Smooth muscle cell (in vitro differentiated cells): ENCODE measurements at regions not wholly inside any gene's neighbourhood (a gene's known extent, or its start where the extent isn't known, plus 50 kb on each side); places are given as distances from the start of the nearest gene placed in this dataset.

Experiments
- DNase-seq: peaks from one replicate; lab custom pipeline; 2025; ENCODE audit not compliant: unreplicated experiment; lab: John Stamatoyannopoulos, UW
- H2AFZ ChIP-seq: fragments of 200-600 bp; sonication (generic); 2 replicates; pipeline ENCODE4 v1.6.0; 2016; ENCODE audit warnings: antibody characterized with exemption, low read depth, mild to moderate bottlenecking
- H3F3A ChIP-seq: fragments of 200-600 bp; sonication (generic); 2 replicates; pipeline ENCODE4 v1.6.0; 2017; ENCODE audit warnings: antibody characterized with exemption, low read depth
- H3K27ac ChIP-seq: fragments of 200-600 bp; sonication (generic); 2 replicates; pipeline ENCODE4 v1.5.1; 2016; ENCODE audit warnings: low read depth, mild to moderate bottlenecking
- H3K27me3 ChIP-seq: fragments of 200-600 bp; sonication (generic); 2 replicates; pipeline ENCODE4 v1.6.1; 2016; ENCODE audit warnings: low read depth, mild to moderate bottlenecking
- H3K36me3 ChIP-seq: fragments of 200-600 bp; sonication (generic); 2 replicates; pipeline ENCODE4 v1.5.1; 2016; ENCODE audit warnings: low read depth
- H3K4me1 ChIP-seq: fragments of 200-600 bp; sonication (generic); 2 replicates; pipeline ENCODE4 v1.5.1; 2016; ENCODE audit warnings: low read depth
- H3K4me2 ChIP-seq: fragments of 200-600 bp; sonication (generic); 2 replicates; pipeline ENCODE4 v1.6.0; 2016; ENCODE audit warnings: mild to moderate bottlenecking
- H3K4me3 ChIP-seq: fragments of 200-600 bp; sonication (generic); 2 replicates; pipeline ENCODE4 v1.5.1; 2016; ENCODE audit warnings: mild to moderate bottlenecking
- H3K79me2 ChIP-seq: fragments of 200-600 bp; sonication (generic); 2 replicates; pipeline ENCODE4 v1.6.0; 2016; ENCODE audit warnings: low read depth, mild to moderate bottlenecking
- H3K9ac ChIP-seq: fragments of 200-600 bp; sonication (generic); 2 replicates; pipeline ENCODE4 v1.6.0; 2016; ENCODE audit warnings: low read depth
- H3K9me3 ChIP-seq: fragments of 200-600 bp; sonication (generic); replicated peaks from 2 replicates; pipeline ENCODE4 v1.5.1; 2016; ENCODE audit warnings: low read depth
- H4K20me1 ChIP-seq: fragments of 200-600 bp; sonication (generic); 2 replicates; pipeline ENCODE4 v1.6.0; 2016; ENCODE audit warnings: low read depth
- WGBS: methylation state at CpG from one replicate; pipeline ENCODE4 v1.1.7; 2016; ENCODE audit warnings: low lambda C conversion rate; 5-methylcytosine and 5-hydroxymethylcytosine counted together
- TF ChIP-seq, protein P1 (sequence below): fragments of 200-600 bp; sonication (generic); IDR thresholded peaks from 2 replicates; pipeline ENCODE4 v1.5.1; 2017; ENCODE audit warnings: borderline replicate concordance, mild to moderate bottlenecking, antibody characterized with exemption; ENCODE audit not compliant: insufficient read depth, poor library complexity, severe bottlenecking

DNA sequence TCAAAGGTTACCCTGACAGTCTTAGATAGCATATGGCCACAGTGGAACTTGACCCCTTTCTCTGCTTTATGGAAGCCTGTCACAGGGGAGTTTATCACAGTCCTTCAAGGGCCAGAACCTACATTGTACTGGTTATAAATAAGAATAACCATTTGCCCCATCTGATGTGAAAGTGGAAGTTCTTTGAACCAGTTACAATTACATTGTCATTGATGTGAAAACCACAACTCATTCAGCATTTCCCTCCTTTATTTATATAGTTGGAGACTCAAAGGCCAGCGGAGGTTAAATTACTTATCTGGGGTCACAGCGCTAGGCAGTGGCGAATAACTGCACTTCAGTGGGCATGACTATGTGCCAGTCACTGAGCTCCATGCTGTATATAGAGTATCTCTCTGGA is 60.5 kb upstream of the TBC1D5 start:
- Histone ChIP-seq H3F3A (no peaks in the 10 kb centered on the region), H3K79me2 (no peaks in the 10 kb centered on the region), H3K27ac (no peak overlapping the region), H3K9ac (no peak overlapping the region), H3K4me1 (no peaks in the 10 kb centered on the region), H3K4me2 (no peak overlapping the region), H3K27me3 (no peaks in the 10 kb centered on the region), H2AFZ (no peak overlapping the region), H3K36me3 (no peaks in the 10 kb centered on the region), H3K4me3 (no peak overlapping the region), H3K9me3 (no peaks in the 10 kb centered on the region), H4K20me1 (no peaks in the 10 kb centered on the region)
- 83% methylated on average over 3 of the region's 3 CpGs for WGBS
- no peak for DNase-seq
- TF ChIP-seq, protein P1, sequence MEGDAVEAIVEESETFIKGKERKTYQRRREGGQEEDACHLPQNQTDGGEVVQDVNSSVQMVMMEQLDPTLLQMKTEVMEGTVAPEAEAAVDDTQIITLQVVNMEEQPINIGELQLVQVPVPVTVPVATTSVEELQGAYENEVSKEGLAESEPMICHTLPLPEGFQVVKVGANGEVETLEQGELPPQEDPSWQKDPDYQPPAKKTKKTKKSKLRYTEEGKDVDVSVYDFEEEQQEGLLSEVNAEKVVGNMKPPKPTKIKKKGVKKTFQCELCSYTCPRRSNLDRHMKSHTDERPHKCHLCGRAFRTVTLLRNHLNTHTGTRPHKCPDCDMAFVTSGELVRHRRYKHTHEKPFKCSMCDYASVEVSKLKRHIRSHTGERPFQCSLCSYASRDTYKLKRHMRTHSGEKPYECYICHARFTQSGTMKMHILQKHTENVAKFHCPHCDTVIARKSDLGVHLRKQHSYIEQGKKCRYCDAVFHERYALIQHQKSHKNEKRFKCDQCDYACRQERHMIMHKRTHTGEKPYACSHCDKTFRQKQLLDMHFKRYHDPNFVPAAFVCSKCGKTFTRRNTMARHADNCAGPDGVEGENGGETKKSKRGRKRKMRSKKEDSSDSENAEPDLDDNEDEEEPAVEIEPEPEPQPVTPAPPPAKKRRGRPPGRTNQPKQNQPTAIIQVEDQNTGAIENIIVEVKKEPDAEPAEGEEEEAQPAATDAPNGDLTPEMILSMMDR: no peak

DNA sequence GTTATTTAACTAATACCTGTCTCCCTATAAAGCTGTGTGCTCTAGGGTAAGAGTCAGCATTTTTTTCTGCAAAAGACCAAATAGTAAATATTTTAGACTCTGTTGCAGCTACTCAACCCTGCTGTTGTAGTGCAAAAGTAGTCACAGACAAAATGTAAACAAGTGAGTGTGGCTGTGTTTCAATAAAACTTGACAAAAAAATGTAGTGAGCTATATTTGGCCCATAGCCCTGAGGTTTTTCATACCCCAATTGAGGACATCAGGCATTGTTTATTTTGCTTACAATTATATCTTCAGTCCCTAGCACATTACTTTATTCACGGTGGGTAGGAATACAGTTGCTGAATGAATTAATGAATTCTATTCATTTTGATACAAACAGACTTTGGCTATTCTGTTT is 58.7 kb upstream of the TBC1D5 start:
- H3K9ac ChIP-seq: no peak overlapping the region
- TF ChIP-seq, protein P1: no peak
- no peak overlapping the region for H3K4me3 ChIP-seq
- no peak for DNase-seq
- no peak overlapping the region for H2AFZ ChIP-seq
- H3F3A ChIP-seq: no peaks in the 10 kb centered on the region
- no peak overlapping the region for H3K4me2 ChIP-seq
- H4K20me1 ChIP-seq: no peaks in the 10 kb centered on the region
- H3K79me2 ChIP-seq: no peaks in the 10 kb centered on the region
- 73% methylated on average over 1 of the region's 1 CpG for WGBS
- H3K27me3 ChIP-seq: no peaks in the 10 kb centered on the region
- no peaks in the 10 kb centered on the region for H3K9me3 ChIP-seq
- no peaks in the 10 kb centered on the region for H3K36me3 ChIP-seq
- H3K4me1 ChIP-seq: no peaks in the 10 kb centered on the region
- no peak overlapping the region for H3K27ac ChIP-seq

DNA sequence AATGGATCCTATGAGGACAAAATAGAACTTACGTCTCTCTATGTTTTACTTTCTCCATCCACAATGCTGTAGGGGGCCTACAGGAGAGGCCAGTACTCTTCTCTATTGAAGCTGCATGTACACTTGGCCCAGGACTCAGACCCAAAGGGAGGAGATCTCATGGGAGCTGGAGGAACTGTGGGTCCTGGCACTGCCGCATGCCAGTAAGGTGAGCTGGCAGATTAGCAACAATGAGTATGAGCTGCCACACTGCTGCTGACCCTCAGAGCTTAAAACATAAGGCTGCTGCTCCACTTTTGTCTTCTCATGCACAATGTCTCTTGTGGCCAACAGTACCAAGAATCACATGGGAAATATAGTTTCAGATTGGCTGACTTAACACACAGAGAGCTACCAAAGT is 57.8 kb upstream of the TBC1D5 start:
- no peaks in the 10 kb centered on the region for H3F3A ChIP-seq
- H3K4me3 ChIP-seq: no peak overlapping the region
- H3K36me3 ChIP-seq: no peaks in the 10 kb centered on the region
- H2AFZ ChIP-seq: no peak overlapping the region
- no peaks in the 10 kb centered on the region for H3K27me3 ChIP-seq
- no peak overlapping the region for H3K4me2 ChIP-seq
- no peaks in the 10 kb centered on the region for H3K9me3 ChIP-seq
- H3K9ac ChIP-seq: no peak overlapping the region
- no peaks in the 10 kb centered on the region for H3K4me1 ChIP-seq
- TF ChIP-seq, protein P1: no peak
- DNase-seq: no peak
- no peaks in the 10 kb centered on the region for H4K20me1 ChIP-seq
- no peaks in the 10 kb centered on the region for H3K79me2 ChIP-seq
- no peak overlapping the region for H3K27ac ChIP-seq
- WGBS: 98% methylated on average over 2 of the region's 2 CpGs

DNA sequence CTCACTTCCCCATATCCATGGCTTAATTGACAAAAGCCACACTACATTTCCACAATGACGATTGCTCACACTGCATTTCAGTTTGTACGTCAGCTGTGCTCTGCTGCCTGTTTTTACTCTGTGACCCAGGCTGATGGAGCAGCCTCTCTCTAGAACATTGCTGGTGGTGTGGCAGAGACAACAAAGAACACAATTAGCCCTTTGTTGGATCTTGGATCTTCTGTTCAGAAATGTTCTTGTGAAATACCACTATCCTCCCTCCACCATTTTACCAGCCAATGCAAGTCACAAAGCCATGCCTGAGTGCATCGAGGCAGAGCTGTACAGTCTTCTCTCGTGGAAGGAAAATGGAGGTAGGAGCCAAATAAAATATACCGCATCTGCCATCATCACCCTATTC is 56.9 kb upstream of the TBC1D5 start:
- TF ChIP-seq, protein P1: no peak
- H4K20me1 ChIP-seq: no peaks in the 10 kb centered on the region
- H3K36me3 ChIP-seq: no peaks in the 10 kb centered on the region
- no peak overlapping the region for H3K4me3 ChIP-seq
- 95% methylated on average over 5 of the region's 5 CpGs for WGBS
- DNase-seq: no peak
- no peaks in the 10 kb centered on the region for H3K9me3 ChIP-seq
- H3K9ac ChIP-seq: no peak overlapping the region
- no peaks in the 10 kb centered on the region for H3K27me3 ChIP-seq
- H3K4me2 ChIP-seq: no peak overlapping the region
- no peaks in the 10 kb centered on the region for H3K79me2 ChIP-seq
- no peaks in the 10 kb centered on the region for H3K4me1 ChIP-seq
- no peaks in the 10 kb centered on the region for H3F3A ChIP-seq
- H3K27ac ChIP-seq: no peak overlapping the region
- no peak overlapping the region for H2AFZ ChIP-seq
